GM23338 (cell line): ENCODE measurements at regions not wholly inside any gene's neighbourhood (a gene's known extent, or its start where the extent isn't known, plus 50 kb on each side); places are given as distances from the start of the nearest gene placed in this dataset.

Experiments used
- EZH2 ChIP-seq: fragments of 200-600 bp; sonication (generic); IDR thresholded peaks from one replicate; pipeline ENCODE4 v1.8.0; 2017; ENCODE audit warnings: antibody characterized with exemption, mild to moderate bottlenecking, low read depth; ENCODE audit not compliant: unreplicated experiment
- EZH2phosphoT487 ChIP-seq: fragments of 200-600 bp; sonication (generic); IDR thresholded peaks from one replicate; pipeline ENCODE4 v1.8.1; 2018; ENCODE audit warnings: antibody characterized with exemption; ENCODE audit not compliant: unreplicated experiment
- NANOG ChIP-seq: IDR thresholded peaks from 2 replicates; pipeline ENCODE4 v1.6.1; 2016; ENCODE audit warnings: antibody characterized with exemption, borderline replicate concordance
- POLR2AphosphoS5 ChIP-seq: IDR thresholded peaks from 2 replicates; pipeline ENCODE4 v1.6.1; 2016; ENCODE audit warnings: antibody characterized with exemption, low read depth
- TF ChIP-seq, protein P1 (sequence below): IDR thresholded peaks from one replicate; pipeline ENCODE4 v1.6.1; 2018; ENCODE audit warnings: antibody characterized with exemption; ENCODE audit not compliant: unreplicated experiment
- TF ChIP-seq, protein P2 (sequence below), 2 experiments: fragments of 200-600 bp in 1 of 2; sonication (generic) in 1 of 2; conservative IDR thresholded peaks; 2 replicates each; pipeline versions ENCODE4 v1.5.1 to v1.6.1; 2016 to 2017; ENCODE audit warnings: antibody characterized with exemption in 2 of 2, low read depth in 2 of 2, mild to moderate bottlenecking in 2 of 2, moderate library complexity in 1 of 2
- TF ChIP-seq, protein P3 (sequence below): IDR thresholded peaks from 2 replicates; pipeline ENCODE4 v1.6.1; 2016; ENCODE audit warnings: antibody characterized with exemption
- TF ChIP-seq, protein P4 (sequence below): fragments of 250-450 bp; sonication (Bioruptor Pico); IDR thresholded peaks from 2 replicates; pipeline ENCODE4 v1.5.0; 2020; ENCODE audit warnings: mild to moderate bottlenecking, moderate library complexity

DNA sequence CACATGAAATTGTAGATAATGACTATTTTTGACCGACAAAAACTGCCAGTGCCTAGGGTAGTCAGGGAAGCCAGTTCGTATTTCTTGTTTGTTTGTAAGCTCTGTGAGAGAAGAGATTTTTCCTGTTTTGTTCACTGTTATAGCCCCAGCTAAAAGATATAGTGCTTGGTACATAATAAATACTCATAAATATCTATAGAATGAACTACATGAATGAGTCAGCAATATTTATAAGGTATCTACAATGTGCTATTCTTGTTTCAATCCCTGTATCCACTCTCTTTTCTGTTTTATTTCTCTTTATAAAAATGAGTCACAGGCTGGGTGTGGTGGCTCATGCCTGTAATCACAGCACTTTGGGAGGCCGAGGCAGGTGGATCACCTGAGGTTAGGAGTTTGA is 275.6 kb upstream of the FANCL start:
- no peak for TF ChIP-seq EZH2phosphoT487
- TF ChIP-seq, protein P1, sequence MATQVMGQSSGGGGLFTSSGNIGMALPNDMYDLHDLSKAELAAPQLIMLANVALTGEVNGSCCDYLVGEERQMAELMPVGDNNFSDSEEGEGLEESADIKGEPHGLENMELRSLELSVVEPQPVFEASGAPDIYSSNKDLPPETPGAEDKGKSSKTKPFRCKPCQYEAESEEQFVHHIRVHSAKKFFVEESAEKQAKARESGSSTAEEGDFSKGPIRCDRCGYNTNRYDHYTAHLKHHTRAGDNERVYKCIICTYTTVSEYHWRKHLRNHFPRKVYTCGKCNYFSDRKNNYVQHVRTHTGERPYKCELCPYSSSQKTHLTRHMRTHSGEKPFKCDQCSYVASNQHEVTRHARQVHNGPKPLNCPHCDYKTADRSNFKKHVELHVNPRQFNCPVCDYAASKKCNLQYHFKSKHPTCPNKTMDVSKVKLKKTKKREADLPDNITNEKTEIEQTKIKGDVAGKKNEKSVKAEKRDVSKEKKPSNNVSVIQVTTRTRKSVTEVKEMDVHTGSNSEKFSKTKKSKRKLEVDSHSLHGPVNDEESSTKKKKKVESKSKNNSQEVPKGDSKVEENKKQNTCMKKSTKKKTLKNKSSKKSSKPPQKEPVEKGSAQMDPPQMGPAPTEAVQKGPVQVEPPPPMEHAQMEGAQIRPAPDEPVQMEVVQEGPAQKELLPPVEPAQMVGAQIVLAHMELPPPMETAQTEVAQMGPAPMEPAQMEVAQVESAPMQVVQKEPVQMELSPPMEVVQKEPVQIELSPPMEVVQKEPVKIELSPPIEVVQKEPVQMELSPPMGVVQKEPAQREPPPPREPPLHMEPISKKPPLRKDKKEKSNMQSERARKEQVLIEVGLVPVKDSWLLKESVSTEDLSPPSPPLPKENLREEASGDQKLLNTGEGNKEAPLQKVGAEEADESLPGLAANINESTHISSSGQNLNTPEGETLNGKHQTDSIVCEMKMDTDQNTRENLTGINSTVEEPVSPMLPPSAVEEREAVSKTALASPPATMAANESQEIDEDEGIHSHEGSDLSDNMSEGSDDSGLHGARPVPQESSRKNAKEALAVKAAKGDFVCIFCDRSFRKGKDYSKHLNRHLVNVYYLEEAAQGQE: no peak
- TF ChIP-seq, protein P2, sequence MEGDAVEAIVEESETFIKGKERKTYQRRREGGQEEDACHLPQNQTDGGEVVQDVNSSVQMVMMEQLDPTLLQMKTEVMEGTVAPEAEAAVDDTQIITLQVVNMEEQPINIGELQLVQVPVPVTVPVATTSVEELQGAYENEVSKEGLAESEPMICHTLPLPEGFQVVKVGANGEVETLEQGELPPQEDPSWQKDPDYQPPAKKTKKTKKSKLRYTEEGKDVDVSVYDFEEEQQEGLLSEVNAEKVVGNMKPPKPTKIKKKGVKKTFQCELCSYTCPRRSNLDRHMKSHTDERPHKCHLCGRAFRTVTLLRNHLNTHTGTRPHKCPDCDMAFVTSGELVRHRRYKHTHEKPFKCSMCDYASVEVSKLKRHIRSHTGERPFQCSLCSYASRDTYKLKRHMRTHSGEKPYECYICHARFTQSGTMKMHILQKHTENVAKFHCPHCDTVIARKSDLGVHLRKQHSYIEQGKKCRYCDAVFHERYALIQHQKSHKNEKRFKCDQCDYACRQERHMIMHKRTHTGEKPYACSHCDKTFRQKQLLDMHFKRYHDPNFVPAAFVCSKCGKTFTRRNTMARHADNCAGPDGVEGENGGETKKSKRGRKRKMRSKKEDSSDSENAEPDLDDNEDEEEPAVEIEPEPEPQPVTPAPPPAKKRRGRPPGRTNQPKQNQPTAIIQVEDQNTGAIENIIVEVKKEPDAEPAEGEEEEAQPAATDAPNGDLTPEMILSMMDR (conservative IDR thresholded peaks at IDR 0.05; ENCODE audit: low read depth in 2 of 2): no peak
- TF ChIP-seq, protein P3, sequence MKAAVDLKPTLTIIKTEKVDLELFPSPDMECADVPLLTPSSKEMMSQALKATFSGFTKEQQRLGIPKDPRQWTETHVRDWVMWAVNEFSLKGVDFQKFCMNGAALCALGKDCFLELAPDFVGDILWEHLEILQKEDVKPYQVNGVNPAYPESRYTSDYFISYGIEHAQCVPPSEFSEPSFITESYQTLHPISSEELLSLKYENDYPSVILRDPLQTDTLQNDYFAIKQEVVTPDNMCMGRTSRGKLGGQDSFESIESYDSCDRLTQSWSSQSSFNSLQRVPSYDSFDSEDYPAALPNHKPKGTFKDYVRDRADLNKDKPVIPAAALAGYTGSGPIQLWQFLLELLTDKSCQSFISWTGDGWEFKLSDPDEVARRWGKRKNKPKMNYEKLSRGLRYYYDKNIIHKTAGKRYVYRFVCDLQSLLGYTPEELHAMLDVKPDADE: no peak
- TF ChIP-seq EZH2: no peak
- TF ChIP-seq, protein P4, sequence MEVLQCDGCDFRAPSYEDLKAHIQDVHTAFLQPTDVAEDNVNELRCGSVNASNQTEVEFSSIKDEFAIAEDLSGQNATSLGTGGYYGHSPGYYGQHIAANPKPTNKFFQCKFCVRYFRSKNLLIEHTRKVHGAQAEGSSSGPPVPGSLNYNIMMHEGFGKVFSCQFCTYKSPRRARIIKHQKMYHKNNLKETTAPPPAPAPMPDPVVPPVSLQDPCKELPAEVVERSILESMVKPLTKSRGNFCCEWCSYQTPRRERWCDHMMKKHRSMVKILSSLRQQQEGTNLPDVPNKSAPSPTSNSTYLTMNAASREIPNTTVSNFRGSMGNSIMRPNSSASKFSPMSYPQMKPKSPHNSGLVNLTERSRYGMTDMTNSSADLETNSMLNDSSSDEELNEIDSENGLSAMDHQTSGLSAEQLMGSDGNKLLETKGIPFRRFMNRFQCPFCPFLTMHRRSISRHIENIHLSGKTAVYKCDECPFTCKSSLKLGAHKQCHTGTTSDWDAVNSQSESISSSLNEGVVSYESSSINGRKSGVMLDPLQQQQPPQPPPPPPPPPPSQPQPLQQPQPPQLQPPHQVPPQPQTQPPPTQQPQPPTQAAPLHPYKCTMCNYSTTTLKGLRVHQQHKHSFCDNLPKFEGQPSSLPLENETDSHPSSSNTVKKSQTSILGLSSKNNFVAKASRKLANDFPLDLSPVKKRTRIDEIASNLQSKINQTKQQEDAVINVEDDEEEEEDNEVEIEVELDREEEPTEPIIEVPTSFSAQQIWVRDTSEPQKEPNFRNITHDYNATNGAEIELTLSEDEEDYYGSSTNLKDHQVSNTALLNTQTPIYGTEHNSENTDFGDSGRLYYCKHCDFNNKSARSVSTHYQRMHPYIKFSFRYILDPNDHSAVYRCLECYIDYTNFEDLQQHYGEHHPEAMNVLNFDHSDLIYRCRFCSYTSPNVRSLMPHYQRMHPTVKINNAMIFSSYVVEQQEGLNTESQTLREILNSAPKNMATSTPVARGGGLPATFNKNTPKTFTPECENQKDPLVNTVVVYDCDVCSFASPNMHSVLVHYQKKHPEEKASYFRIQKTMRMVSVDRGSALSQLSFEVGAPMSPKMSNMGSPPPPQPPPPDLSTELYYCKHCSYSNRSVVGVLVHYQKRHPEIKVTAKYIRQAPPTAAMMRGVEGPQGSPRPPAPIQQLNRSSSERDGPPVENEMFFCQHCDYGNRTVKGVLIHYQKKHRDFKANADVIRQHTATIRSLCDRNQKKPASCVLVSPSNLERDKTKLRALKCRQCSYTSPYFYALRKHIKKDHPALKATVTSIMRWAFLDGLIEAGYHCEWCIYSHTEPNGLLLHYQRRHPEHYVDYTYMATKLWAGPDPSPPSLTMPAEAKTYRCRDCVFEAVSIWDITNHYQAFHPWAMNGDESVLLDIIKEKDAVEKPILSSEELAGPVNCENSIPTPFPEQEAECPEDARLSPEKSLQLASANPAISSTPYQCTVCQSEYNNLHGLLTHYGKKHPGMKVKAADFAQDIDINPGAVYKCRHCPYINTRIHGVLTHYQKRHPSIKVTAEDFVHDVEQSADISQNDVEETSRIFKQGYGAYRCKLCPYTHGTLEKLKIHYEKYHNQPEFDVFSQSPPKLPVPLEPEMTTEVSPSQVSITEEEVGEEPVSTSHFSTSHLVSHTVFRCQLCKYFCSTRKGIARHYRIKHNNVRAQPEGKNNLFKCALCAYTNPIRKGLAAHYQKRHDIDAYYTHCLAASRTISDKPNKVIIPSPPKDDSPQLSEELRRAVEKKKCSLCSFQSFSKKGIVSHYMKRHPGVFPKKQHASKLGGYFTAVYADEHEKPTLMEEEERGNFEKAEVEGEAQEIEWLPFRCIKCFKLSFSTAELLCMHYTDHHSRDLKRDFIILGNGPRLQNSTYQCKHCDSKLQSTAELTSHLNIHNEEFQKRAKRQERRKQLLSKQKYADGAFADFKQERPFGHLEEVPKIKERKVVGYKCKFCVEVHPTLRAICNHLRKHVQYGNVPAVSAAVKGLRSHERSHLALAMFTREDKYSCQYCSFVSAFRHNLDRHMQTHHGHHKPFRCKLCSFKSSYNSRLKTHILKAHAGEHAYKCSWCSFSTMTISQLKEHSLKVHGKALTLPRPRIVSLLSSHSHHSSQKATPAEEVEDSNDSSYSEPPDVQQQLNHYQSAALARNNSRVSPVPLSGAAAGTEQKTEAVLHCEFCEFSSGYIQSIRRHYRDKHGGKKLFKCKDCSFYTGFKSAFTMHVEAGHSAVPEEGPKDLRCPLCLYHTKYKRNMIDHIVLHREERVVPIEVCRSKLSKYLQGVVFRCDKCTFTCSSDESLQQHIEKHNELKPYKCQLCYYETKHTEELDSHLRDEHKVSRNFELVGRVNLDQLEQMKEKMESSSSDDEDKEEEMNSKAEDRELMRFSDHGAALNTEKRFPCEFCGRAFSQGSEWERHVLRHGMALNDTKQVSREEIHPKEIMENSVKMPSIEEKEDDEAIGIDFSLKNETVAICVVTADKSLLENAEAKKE (CRISPR knock-in tag): no peak
- no peak for TF ChIP-seq POLR2AphosphoS5
- TF ChIP-seq NANOG: no peak
